Neural cell (in vitro differentiated cells): ENCODE measurements at regions not wholly inside any gene's neighbourhood (a gene's known extent, or its start where the extent isn't known, plus 50 kb on each side); places are given as distances from the start of the nearest gene placed in this dataset.

Source experiments
- H2AFZ ChIP-seq: fragments of 200-600, 300-800 bp; sonication (generic), shearing (Covaris generic); 2 replicates; pipeline ENCODE4 v1.6.0; 2014; ENCODE audit warnings: low read depth, mild to moderate bottlenecking, antibody characterized with exemption, low read length, moderate library complexity
- H3F3A ChIP-seq: fragments of 200-600 bp; shearing (Covaris generic); 2 replicates; pipeline ENCODE4 v1.6.1; 2016; ENCODE audit warnings: mild to moderate bottlenecking, moderate library complexity, mixed read lengths, antibody characterized with exemption, low read length; ENCODE audit not compliant: insufficient read depth, poor library complexity, severe bottlenecking
- H3K27ac ChIP-seq: fragments of 200-600, 300-800 bp; sonication (generic), shearing (Covaris generic); 2 replicates; pipeline ENCODE4 v1.5.1; 2014; ENCODE audit warnings: mild to moderate bottlenecking, low read length, moderate library complexity
- H3K27me3 ChIP-seq: fragments of 300-800, 200-600 bp; sonication (generic), shearing (Covaris generic); 2 replicates; pipeline ENCODE4 v1.6.0; 2014; ENCODE audit warnings: mild to moderate bottlenecking, low read depth, low read length, moderate library complexity; ENCODE audit not compliant: insufficient read depth
- H3K36me3 ChIP-seq: fragments of 300-800, 200-600 bp; sonication (generic), shearing (Covaris generic); 2 replicates; pipeline ENCODE4 v1.5.1; 2014; ENCODE audit warnings: mild to moderate bottlenecking, antibody characterized with exemption, low read length, moderate library complexity; ENCODE audit not compliant: insufficient read depth
- H3K4me2 ChIP-seq: fragments of 300-800, 200-600 bp; sonication (generic), shearing (Covaris generic); 2 replicates; pipeline ENCODE4 v1.6.0; 2014; ENCODE audit warnings: mild to moderate bottlenecking, low read length
- H3K4me3 ChIP-seq: fragments of 300-800, 200-600 bp; sonication (generic), shearing (Covaris generic); 2 replicates; pipeline ENCODE4 v1.5.1; 2014; ENCODE audit warnings: mild to moderate bottlenecking, low read length, moderate library complexity
- H3K79me2 ChIP-seq: fragments of 200-600 bp; shearing (Covaris generic); replicated peaks from 2 replicates; pipeline ENCODE4 v1.6.0; 2014; ENCODE audit warnings: mild to moderate bottlenecking, low read length, moderate library complexity; ENCODE audit not compliant: insufficient read depth
- H3K9ac ChIP-seq: fragments of 300-800, 200-600 bp; sonication (generic), shearing (Covaris generic); 2 replicates; pipeline ENCODE4 v1.6.1; 2016; ENCODE audit warnings: mild to moderate bottlenecking, low read length, mixed read lengths
- H3K9me2 ChIP-seq: fragments of 200-600 bp; shearing (Covaris generic); 2 replicates; pipeline ENCODE4 v1.6.1; 2016; ENCODE audit warnings: mild to moderate bottlenecking, low read length, mixed read lengths; ENCODE audit not compliant: insufficient read depth
- H3K9me3 ChIP-seq: fragments of 200-600, 300-800 bp; sonication (generic), shearing (Covaris generic); 2 replicates; pipeline ENCODE4 v1.6.1; 2016; ENCODE audit warnings: mild to moderate bottlenecking, mixed run types, low read length, moderate library complexity, mixed read lengths
- H4K20me1 ChIP-seq: fragments of 200-600 bp; shearing (Covaris generic); 2 replicates; pipeline ENCODE4 v1.6.1; 2016; ENCODE audit warnings: mild to moderate bottlenecking, mixed run types; ENCODE audit not compliant: insufficient read depth
- CTCF ChIP-seq: fragments of 450-650 bp; IDR thresholded peaks from 2 replicates; pipeline ENCODE4 v1.5.1; 2014; ENCODE audit warnings: antibody characterized with exemption, mild to moderate bottlenecking, moderate library complexity; ENCODE audit not compliant: poor library complexity, severe bottlenecking
- EP300 ChIP-seq: fragments of 450-650 bp; conservative IDR thresholded peaks from 2 replicates; pipeline ENCODE4 v1.6.1; 2014; ENCODE audit warnings: antibody characterized with exemption, mild to moderate bottlenecking, moderate library complexity; ENCODE audit not compliant: poor library complexity, severe bottlenecking
- EZH2 ChIP-seq: fragments of 200-600, 300-800 bp; shearing (Covaris generic), sonication (generic); IDR thresholded peaks from 2 replicates; pipeline ENCODE4 v1.6.1; 2014; ENCODE audit warnings: antibody characterized with exemption, low read length, borderline replicate concordance, mild to moderate bottlenecking; ENCODE audit not compliant: insufficient read depth, poor library complexity, severe bottlenecking
- MXI1 ChIP-seq: fragments of 450-650 bp; conservative IDR thresholded peaks from 2 replicates; pipeline ENCODE4 v1.6.1; 2014; ENCODE audit warnings: antibody characterized with exemption, mild to moderate bottlenecking; ENCODE audit not compliant: poor library complexity, severe bottlenecking
- POLR2AphosphoS5 ChIP-seq: IDR thresholded peaks from 2 replicates; pipeline ENCODE4 v1.6.1; 2012
- RAD21 ChIP-seq: fragments of 450-650 bp; conservative IDR thresholded peaks from 2 replicates; pipeline ENCODE4 v1.6.1; 2014; ENCODE audit warnings: antibody characterized with exemption, mild to moderate bottlenecking, moderate library complexity
- REST ChIP-seq: IDR thresholded peaks from 2 replicates; pipeline ENCODE4 v1.6.1; 2012; ENCODE audit warnings: borderline replicate concordance
- SMC3 ChIP-seq: fragments of 450-650 bp; conservative IDR thresholded peaks from 2 replicates; pipeline ENCODE4 v1.6.1; 2014; ENCODE audit warnings: antibody characterized with exemption, mild to moderate bottlenecking, moderate library complexity; ENCODE audit not compliant: poor library complexity
- TAF1 ChIP-seq: IDR thresholded peaks from 2 replicates; pipeline ENCODE4 v1.6.1; 2012; ENCODE audit warnings: low read depth

GRCh38 chr2:76157531-76157930 is 446.8 kb upstream of the GCFC2 start:
- Histone ChIP-seq H3K79me2 (no peaks in the 10 kb centered on the region), H3K9ac (no peak overlapping the region), H3F3A (no peaks in the 10 kb centered on the region), H3K4me3 (no peak overlapping the region), H3K9me2 (no peaks in the 10 kb centered on the region), H3K4me2 (no peak overlapping the region), H2AFZ (no peak overlapping the region), H3K27ac (no peak overlapping the region), H3K9me3 (no peaks in the 10 kb centered on the region), H3K36me3 (no peaks in the 10 kb centered on the region), H3K27me3 (no peaks in the 10 kb centered on the region), H4K20me1 (no peaks in the 10 kb centered on the region)
- TF ChIP-seq EZH2 (no peak), MXI1 (no peak), CTCF (no peak), EP300 (no peak), POLR2AphosphoS5 (no peak), TAF1 (no peak), SMC3 (no peak), REST (no peak), RAD21 (no peak)

- Histone ChIP-seq H3K79me2 (no peaks in the 10 kb centered on the region), H3K9me3 (no peaks in the 10 kb centered on the region), H3K9me2 (no peaks in the 10 kb centered on the region), H2AFZ (no peak overlapping the region), H4K20me1 (no peaks in the 10 kb centered on the region), H3F3A (no peaks in the 10 kb centered on the region), H3K4me3 (no peak overlapping the region), H3K4me2 (no peak overlapping the region), H3K36me3 (no peaks in the 10 kb centered on the region), H3K27ac (no peak overlapping the region), H3K27me3 (no peaks in the 10 kb centered on the region), H3K9ac (no peak overlapping the region)
- TF ChIP-seq REST = no peak
- no peak for TF ChIP-seq CTCF
- TF ChIP-seq EP300 = no peak
- TF ChIP-seq POLR2AphosphoS5 = no peak
- TF ChIP-seq RAD21 = no peak
- no peak for TF ChIP-seq SMC3
- TF ChIP-seq MXI1 = no peak
- TF ChIP-seq EZH2 = no peak
- no peak for TF ChIP-seq TAF1
These were observed 444.3 kb upstream of the GCFC2 start for GRCh38 chr2:76154981-76155380.
